ENCODE measurements at regions not wholly inside any gene's neighbourhood (a gene's known extent, or its start where the extent isn't known, plus 50 kb on each side); places are given as distances from the start of the nearest gene placed in this dataset.
"Not testable (repeated sequence)": the region's sequence is repeated elsewhere in the genome, so short reads cannot be mapped to it uniquely, and the experiment has no call there.

GRCh38 chr10:36448760-36449691 is 676.4 kb upstream of the ANKRD30A start:
- no peak for DNase-seq (ENCODE audit: low spot score)

- DNase-seq (ENCODE audit: low spot score): no peak
These were observed 678.5 kb upstream of the ANKRD30A start for GRCh38 chr10:36446881-36447280.

GRCh38 chr10:36443233-36443632 is 682.2 kb upstream of the ANKRD30A start:
- no peak for DNase-seq (ENCODE audit: low spot score)

- DNase-seq (ENCODE audit: low spot score): no peak
These were observed 683.8 kb upstream of the ANKRD30A start for GRCh38 chr10:36441557-36441956.

GRCh38 chr10:36440539-36440938 is 684.9 kb upstream of the ANKRD30A start:
- DNase-seq (ENCODE audit: low spot score): no peak

GRCh38 chr10:36437367-36437766 is 688.0 kb upstream of the ANKRD30A start:
- DNase-seq (ENCODE audit: low spot score): no peak

- no peak for DNase-seq (ENCODE audit: low spot score)
These were observed 696.9 kb upstream of the ANKRD30A start for GRCh38 chr10:36428507-36428906.

- DNase-seq (ENCODE audit: low spot score): no peak
These were observed 700.1 kb upstream of the ANKRD30A start for GRCh38 chr10:36425131-36425797.

- DNase-seq (ENCODE audit: low spot score): no peak
These were observed 700.9 kb upstream of the ANKRD30A start for GRCh38 chr10:36424502-36424901.

GRCh38 chr10:36423821-36424248 is 701.6 kb upstream of the ANKRD30A start:
- DNase-seq (ENCODE audit: low spot score): no peak

- no peak for DNase-seq (ENCODE audit: low spot score)
These were observed 703.4 kb upstream of the ANKRD30A start for GRCh38 chr10:36421992-36422391.

GRCh38 chr10:36416513-36416912 is 708.9 kb upstream of the ANKRD30A start:
- no peak for DNase-seq (ENCODE audit: low spot score)

- DNase-seq (ENCODE audit: low spot score): no peak
These were observed 712.5 kb upstream of the ANKRD30A start for GRCh38 chr10:36412942-36413341.

- not testable (repeated sequence) for DNase-seq (ENCODE audit: low spot score)
These were observed 725.2 kb upstream of the ANKRD30A start for GRCh38 chr10:36400238-36400637.

- no peak for DNase-seq (ENCODE audit: low spot score)
These were observed 731.6 kb upstream of the ANKRD30A start for GRCh38 chr10:36393801-36394200.

- no peak for DNase-seq (ENCODE audit: low spot score)
These were observed 734.0 kb upstream of the ANKRD30A start for GRCh38 chr10:36391405-36391804.

- DNase-seq (ENCODE audit: low spot score): no peak
These were observed 735.2 kb upstream of the ANKRD30A start for GRCh38 chr10:36390221-36390620.

- DNase-seq (ENCODE audit: low spot score): no peak
These were observed 737.2 kb upstream of the ANKRD30A start for GRCh38 chr10:36388166-36388565.

- no peak for DNase-seq (ENCODE audit: low spot score)
These were observed 739.7 kb upstream of the ANKRD30A start for GRCh38 chr10:36385693-36386092.

- no peak for DNase-seq (ENCODE audit: low spot score)
These were observed 741.3 kb upstream of the FZD8 start for GRCh38 chr10:36383349-36383748.

- DNase-seq (ENCODE audit: low spot score): no peak
These were observed 739.7 kb upstream of the FZD8 start for GRCh38 chr10:36381748-36382147.

- no peak for DNase-seq (ENCODE audit: low spot score)
These were observed 738.4 kb upstream of the FZD8 start for GRCh38 chr10:36380538-36380937.

GRCh38 chr10:36375107-36375506 is 733.0 kb upstream of the FZD8 start:
- no peak for DNase-seq (ENCODE audit: low spot score)
